BLaER1 treated with 17β-estradiol and CSF1 and Interleukin-3, amounts not matched to agents 10 nM and 100 nM (cell line): ENCODE measurements at regions not wholly inside any gene's neighbourhood (a gene's known extent, or its start where the extent isn't known, plus 50 kb on each side); places are given as distances from the start of the nearest gene placed in this dataset.

Experiments
- H3K27ac ChIP-seq, 11 experiments: shearing (Covaris generic); formaldehyde crosslinking; 2 replicates each; pipeline ENCODE4 v1.8.1; 2022
- H3K27me3 ChIP-seq, 11 experiments: shearing (Covaris generic); formaldehyde crosslinking; 2 replicates each; pipeline ENCODE4 v1.8.1; 2022
- H3K36me3 ChIP-seq, 11 experiments: shearing (Covaris generic); formaldehyde crosslinking; 2 replicates each; pipeline ENCODE4 v1.8.1; 2022
- H3K4me1 ChIP-seq, 10 experiments: shearing (Covaris generic); formaldehyde crosslinking; 2 replicates each; pipeline ENCODE4 v1.8.1; 2022
- H3K4me2 ChIP-seq, 11 experiments: shearing (Covaris generic); formaldehyde crosslinking; 2 replicates each; pipeline ENCODE4 v1.8.1; 2022
- H3K4me3 ChIP-seq, 10 experiments: shearing (Covaris generic); formaldehyde crosslinking; 2 replicates each; pipeline ENCODE4 v1.8.1; 2022
- H3K9ac ChIP-seq, 11 experiments: shearing (Covaris generic); formaldehyde crosslinking; 2 replicates each; pipeline ENCODE4 v1.8.1; 2022
- H3K9me3 ChIP-seq, 11 experiments: shearing (Covaris generic); formaldehyde crosslinking; replicated peaks in 1 of 11; 2 replicates each; pipeline ENCODE4 v1.8.1; 2022
- H4K20me1 ChIP-seq, 11 experiments: shearing (Covaris generic); formaldehyde crosslinking; 2 replicates each; pipeline ENCODE4 v1.8.1; 2022
- Cebpa-rat ChIP-seq, 11 experiments: shearing (Covaris generic); IDR thresholded peaks; 2 replicates each; pipeline ENCODE4 v1.8.1; 2022

DNA sequence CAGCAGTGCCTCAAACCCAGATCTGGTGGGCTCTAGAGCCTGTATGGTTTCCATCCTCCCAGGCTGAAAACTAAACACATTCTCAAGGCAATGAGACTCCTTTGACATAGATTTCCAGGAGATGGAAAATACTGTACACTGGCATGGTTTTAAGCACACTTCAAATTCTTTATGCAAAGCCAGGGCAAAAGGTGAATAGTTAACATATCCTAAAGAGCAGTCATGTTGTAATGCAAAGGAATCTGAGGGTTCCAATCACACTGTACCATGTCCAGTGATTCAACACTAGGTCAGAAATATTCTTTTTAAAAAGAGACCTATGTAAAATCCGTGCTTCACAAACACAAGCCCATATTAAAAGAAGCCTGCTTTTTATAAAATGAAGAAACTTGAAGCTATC is 195.3 kb downstream of the QDPR start:
- Histone ChIP-seq H3K4me3 (no peak overlapping the region), H4K20me1 (no peaks in the 10 kb centered on the region), H3K4me1 (peaks cover 0 to 28% (median 0%) of the 10 kb centered on the region in 10 experiments; a peak in 4 of 20 replicates), H3K4me2 (no peak overlapping the region), H3K9ac (no peak overlapping the region), H3K9me3 (peaks cover 0 to 30% (median 0%) of the 10 kb centered on the region in 11 experiments; a peak in 6 of 22 replicates), H3K27me3 (no peaks in the 10 kb centered on the region), H3K27ac (no peak overlapping the region), H3K36me3 (no peaks in the 10 kb centered on the region)
- no peak for TF ChIP-seq Cebpa-rat (IDR thresholded peaks at IDR 0.05)

GRCh38 chr4:17315459-17315858 is 196.4 kb downstream of the QDPR start:
- Histone ChIP-seq H3K27ac (no peak overlapping the region), H3K27me3 (no peaks in the 10 kb centered on the region), H3K36me3 (no peaks in the 10 kb centered on the region), H3K4me1 (peaks cover 0 to 36% (median 0%) of the 10 kb centered on the region in 10 experiments; a peak in 4 of 20 replicates), H3K9ac (no peak overlapping the region), H3K9me3 (peaks cover 0 to 29% (median 5%) of the 10 kb centered on the region in 11 experiments; a peak in 7 of 22 replicates), H4K20me1 (no peaks in the 10 kb centered on the region), H3K4me3 (no peak overlapping the region), H3K4me2 (no peak overlapping the region)
- TF ChIP-seq Cebpa-rat (IDR thresholded peaks at IDR 0.05) = no peak

GRCh38 chr4:17313194-17313593 is 198.7 kb downstream of the QDPR start:
- peaks cover 0 to 11% (median 0%) of the 10 kb centered on the region in 11 experiments; a peak in 3 of 22 replicates for H3K9me3 ChIP-seq
- no peaks in the 10 kb centered on the region for H4K20me1 ChIP-seq
- no peak overlapping the region for H3K9ac ChIP-seq
- H3K27ac ChIP-seq = no peak overlapping the region
- H3K27me3 ChIP-seq = no peaks in the 10 kb centered on the region
- H3K4me3 ChIP-seq = no peak overlapping the region
- peaks cover 0 to 47% (median 0%) of the 10 kb centered on the region in 10 experiments; a peak in 4 of 20 replicates for H3K4me1 ChIP-seq
- TF ChIP-seq Cebpa-rat (IDR thresholded peaks at IDR 0.05) = no peak
- no peaks in the 10 kb centered on the region for H3K36me3 ChIP-seq
- H3K4me2 ChIP-seq = 0 out of 22 replicates have a peak overlapping the region, but pooled peaks of 2 of the 11 experiments have one; percentile 15

DNA sequence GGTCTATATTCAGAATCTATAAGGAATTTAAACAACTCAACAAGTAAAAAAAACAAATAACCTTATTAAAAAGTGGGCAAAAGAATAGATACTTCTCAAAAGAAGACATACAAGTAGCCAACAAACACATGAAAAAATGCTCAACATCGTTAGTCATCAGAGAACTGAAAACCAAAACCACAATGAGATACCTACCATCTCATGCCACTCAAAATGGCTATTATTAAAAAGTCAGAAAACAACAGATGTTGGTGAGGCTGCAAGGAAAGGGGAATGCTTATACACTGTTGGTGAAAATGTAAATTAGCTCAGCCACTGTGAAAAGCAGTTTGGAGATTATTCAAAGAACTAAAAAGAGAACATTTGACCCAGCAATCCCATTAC is 201.6 kb downstream of the QDPR start:
- Histone ChIP-seq H3K4me1 (peaks cover 0 to 41% (median 0%) of the 10 kb centered on the region in 10 experiments; a peak in 3 of 20 replicates), H3K9ac (no peak overlapping the region), H3K27me3 (no peaks in the 10 kb centered on the region), H3K36me3 (no peaks in the 10 kb centered on the region), H3K4me2 (peak overlapping the region in 1 of 11 experiments; percentile 12; a peak in 1 of 22 replicates), H3K9me3 (peaks cover 0 to 26% (median 5%) of the 10 kb centered on the region in 11 experiments; a peak in 5 of 22 replicates), H3K4me3 (no peak overlapping the region), H4K20me1 (no peaks in the 10 kb centered on the region), H3K27ac (no peak overlapping the region)
- no peak for TF ChIP-seq Cebpa-rat (IDR thresholded peaks at IDR 0.05)

DNA sequence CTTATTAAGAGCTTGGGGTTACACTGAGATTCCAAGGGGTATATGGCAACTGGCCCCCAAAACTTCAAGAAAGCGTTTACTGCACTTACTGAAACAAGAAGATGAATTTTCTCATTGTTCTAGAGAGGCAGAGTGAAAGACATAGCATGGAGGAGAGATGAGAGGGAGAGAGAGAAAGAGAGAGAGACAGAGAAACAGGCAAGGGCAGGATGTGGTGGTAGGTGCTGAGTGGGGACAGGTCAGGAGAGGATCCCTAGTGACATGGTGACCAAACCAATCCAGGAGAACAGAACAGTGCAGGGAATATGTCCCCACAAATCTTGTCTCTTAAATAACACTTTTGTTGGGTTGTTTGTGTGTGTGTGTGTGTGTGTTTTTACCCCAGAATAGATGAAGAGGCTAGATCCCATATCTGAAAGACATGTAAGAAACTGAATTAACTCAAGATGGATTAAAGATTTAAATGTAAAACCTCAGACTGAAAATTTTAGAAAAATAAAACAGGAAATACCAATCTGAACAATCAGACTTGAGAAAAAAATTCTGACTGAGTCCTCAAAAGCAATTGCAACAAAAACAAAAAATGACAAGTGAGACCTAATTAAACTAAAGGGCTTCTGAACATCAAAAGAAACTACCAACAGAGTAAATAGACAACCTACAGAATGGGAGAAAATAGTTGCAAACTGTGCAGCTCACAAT is 202.2 kb downstream of the QDPR start:
- Histone ChIP-seq H3K27ac (no peak overlapping the region), H4K20me1 (no peaks in the 10 kb centered on the region), H3K4me1 (peaks cover 0 to 41% (median 0%) of the 10 kb centered on the region in 10 experiments; a peak in 3 of 20 replicates), H3K9me3 (peaks cover 0 to 26% (median 5%) of the 10 kb centered on the region in 11 experiments; a peak in 5 of 22 replicates), H3K9ac (no peak overlapping the region), H3K36me3 (no peaks in the 10 kb centered on the region), H3K4me2 (peak overlapping the region in 1 of 11 experiments; percentile 21; a peak in 1 of 22 replicates), H3K27me3 (no peaks in the 10 kb centered on the region), H3K4me3 (no peak overlapping the region)
- TF ChIP-seq Cebpa-rat (IDR thresholded peaks at IDR 0.05) = no peak

DNA sequence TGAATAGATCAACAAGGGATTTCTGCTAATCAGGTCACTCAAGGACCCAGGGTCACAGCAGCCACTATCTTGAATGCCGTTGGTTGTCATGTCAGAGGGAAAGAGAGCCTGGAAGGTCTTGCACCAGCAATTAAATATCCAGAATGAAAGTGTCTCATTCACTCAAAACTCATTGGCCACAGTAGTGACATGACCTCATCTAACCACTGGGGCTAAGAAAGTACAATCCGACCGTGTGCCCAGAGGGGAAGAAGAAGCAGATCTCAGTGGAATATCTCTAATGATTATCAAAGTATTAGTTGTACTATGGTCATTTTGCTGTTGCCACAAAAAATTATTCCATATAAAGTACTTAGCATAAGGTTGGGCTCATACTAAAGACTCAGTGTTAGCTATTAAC is 210.0 kb downstream of the QDPR start:
- peaks cover 0 to 12% (median 0%) of the 10 kb centered on the region in 11 experiments; a peak in 1 of 22 replicates for H3K9me3 ChIP-seq
- no peaks in the 10 kb centered on the region for H3K27me3 ChIP-seq
- H3K4me1 ChIP-seq = no peaks in the 10 kb centered on the region
- H3K9ac ChIP-seq = no peak overlapping the region
- TF ChIP-seq Cebpa-rat (IDR thresholded peaks at IDR 0.05) = no peak
- no peak overlapping the region for H3K4me3 ChIP-seq
- H4K20me1 ChIP-seq = no peaks in the 10 kb centered on the region
- no peak overlapping the region for H3K27ac ChIP-seq
- H3K36me3 ChIP-seq = no peaks in the 10 kb centered on the region
- H3K4me2 ChIP-seq = no peak overlapping the region

- Histone ChIP-seq H3K4me1 (no peaks in the 10 kb centered on the region), H3K27me3 (no peaks in the 10 kb centered on the region), H3K9ac (no peak overlapping the region), H3K4me2 (no peak overlapping the region), H3K36me3 (no peaks in the 10 kb centered on the region), H3K4me3 (no peak overlapping the region), H3K9me3 (peaks cover 0 to 8% (median 0%) of the 10 kb centered on the region in 11 experiments; a peak in 1 of 22 replicates), H4K20me1 (no peaks in the 10 kb centered on the region), H3K27ac (no peak overlapping the region)
- no peak for TF ChIP-seq Cebpa-rat (IDR thresholded peaks at IDR 0.05)
These were observed 210.6 kb downstream of the QDPR start for GRCh38 chr4:17301266-17301665.

DNA sequence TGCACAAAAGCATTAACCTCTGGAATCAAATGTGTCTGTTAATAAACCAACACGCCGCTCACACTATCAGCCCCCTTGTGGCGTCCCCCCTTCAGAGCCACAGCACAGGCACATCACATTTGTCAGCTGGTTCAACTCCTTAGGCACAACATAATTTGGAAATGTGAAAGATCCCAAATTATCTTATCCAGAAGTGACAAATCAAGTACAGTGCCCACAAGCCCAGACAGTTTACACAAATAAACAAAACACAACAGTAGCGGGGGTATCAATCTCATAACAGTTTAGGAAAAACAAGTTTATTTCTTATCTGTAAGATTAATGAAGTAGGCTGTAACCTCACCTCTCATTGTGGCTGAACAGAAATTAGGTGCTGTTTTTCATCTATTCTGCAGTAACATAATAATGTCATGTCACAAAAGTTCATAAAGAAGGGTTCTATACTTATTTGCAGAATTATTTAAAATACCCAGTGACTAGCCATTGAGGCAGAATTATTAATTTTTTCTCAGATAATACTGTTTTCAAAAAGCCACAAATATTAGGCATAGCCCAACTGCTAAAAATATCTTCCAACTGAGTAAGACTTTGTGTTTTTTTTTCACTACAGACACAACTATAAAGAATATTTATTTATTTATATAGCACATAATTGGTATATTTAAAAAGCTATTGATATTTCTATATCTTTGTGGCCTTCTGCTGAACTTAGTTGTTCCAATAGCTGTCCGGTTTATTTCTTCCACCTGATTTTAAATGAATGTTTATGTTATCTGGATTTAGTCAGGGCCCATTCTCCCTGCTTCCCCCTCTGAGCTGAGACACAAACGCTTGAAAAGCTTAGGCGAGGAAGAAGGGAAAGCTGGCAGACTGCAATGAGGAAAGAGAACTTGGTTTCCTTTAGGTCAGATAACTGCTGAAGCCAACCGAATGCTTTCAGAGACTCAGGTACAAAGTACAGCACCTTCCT is 214.7 kb downstream of the QDPR start:
- no peaks in the 10 kb centered on the region for H3K27me3 ChIP-seq
- no peak overlapping the region for H3K4me3 ChIP-seq
- H3K4me2 ChIP-seq = no peak overlapping the region
- H3K9ac ChIP-seq = no peak overlapping the region
- no peaks in the 10 kb centered on the region for H3K4me1 ChIP-seq
- H3K36me3 ChIP-seq = no peaks in the 10 kb centered on the region
- H3K27ac ChIP-seq = no peak overlapping the region
- no peak for TF ChIP-seq Cebpa-rat (IDR thresholded peaks at IDR 0.05)
- H3K9me3 ChIP-seq = peaks cover 0 to 14% (median 0%) of the 10 kb centered on the region in 11 experiments; a peak in 6 of 22 replicates
- H4K20me1 ChIP-seq = no peaks in the 10 kb centered on the region

DNA sequence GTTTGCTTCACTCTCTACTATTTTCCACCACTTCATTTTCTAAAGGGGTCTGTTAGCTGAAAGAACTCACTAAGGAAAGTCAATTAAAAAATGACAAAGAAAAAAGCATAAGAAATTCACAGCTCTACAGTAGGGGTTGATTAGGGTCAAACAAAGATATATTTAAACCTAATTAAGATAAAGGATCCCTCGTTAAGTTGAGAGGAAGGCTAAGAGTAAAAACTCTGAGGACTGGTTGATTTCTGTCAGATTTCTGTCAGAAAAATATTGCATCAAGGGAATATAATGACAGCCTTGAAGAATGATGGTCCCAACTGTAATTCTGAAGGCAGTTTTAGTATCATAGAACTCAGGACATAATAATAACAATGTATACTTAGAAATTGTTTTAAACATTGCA is 218.0 kb downstream of the QDPR start:
- no peak overlapping the region for H3K27ac ChIP-seq
- H3K4me3 ChIP-seq = no peak overlapping the region
- no peak for TF ChIP-seq Cebpa-rat (IDR thresholded peaks at IDR 0.05)
- H3K4me2 ChIP-seq = no peak overlapping the region
- no peaks in the 10 kb centered on the region for H3K4me1 ChIP-seq
- H3K9ac ChIP-seq = no peak overlapping the region
- no peaks in the 10 kb centered on the region for H3K36me3 ChIP-seq
- H4K20me1 ChIP-seq = no peaks in the 10 kb centered on the region
- no peaks in the 10 kb centered on the region for H3K27me3 ChIP-seq
- H3K9me3 ChIP-seq = peaks cover 0 to 14% (median 0%) of the 10 kb centered on the region in 11 experiments; a peak in 6 of 22 replicates
